Effector memory CD8-positive, alpha-beta T cell (primary cell): ENCODE measurements at regions not wholly inside any gene's neighbourhood (a gene's known extent, or its start where the extent isn't known, plus 50 kb on each side); places are given as distances from the start of the nearest gene placed in this dataset.

ENCODE experiments used
- ATAC-seq: fragments of 150-1000 bp; cut with Tn5 transposase; replicated peaks from 2 replicates; pipeline ENCODE4 v1.10.0; 2021; ENCODE audit warnings: mild to moderate bottlenecking, moderate library complexity
- DNase-seq, 3 experiments: peaks; one replicate each; pipeline ENCODE4 v3.0.0; 2021
- H3K27ac Mint-ChIP-seq, 2 donors: one replicate each; pipeline ENCODE4 v1.8.0; 2022; ENCODE audit warnings: mild to moderate bottlenecking in 2 of 2, mixed read lengths in 2 of 2, moderate library complexity in 2 of 2
- H3K27me3 Mint-ChIP-seq, 2 donors: one replicate each; pipeline ENCODE4 v1.8.0; 2022; ENCODE audit warnings: mixed read lengths in 2 of 2
- H3K36me3 Mint-ChIP-seq: one replicate; pipeline ENCODE4 v1.8.0; 2022; ENCODE audit warnings: mild to moderate bottlenecking, moderate library complexity, mixed read lengths; ENCODE audit not compliant: insufficient read depth
- H3K4me1 Mint-ChIP-seq, 2 donors: one replicate each; pipeline ENCODE4 v1.8.0; 2022; ENCODE audit warnings: low read depth in 2 of 2, mixed read lengths in 2 of 2
- H3K4me3 Mint-ChIP-seq, 2 donors: one replicate each; pipeline ENCODE4 v1.8.0; 2022; ENCODE audit warnings: mild to moderate bottlenecking in 2 of 2, mixed read lengths in 2 of 2, moderate library complexity in 2 of 2
- H3K9me3 Mint-ChIP-seq, 2 donors: one replicate each; pipeline ENCODE4 v1.8.0; 2022; ENCODE audit warnings: mixed read lengths in 2 of 2

GRCh38 chr3:184460276-184460675 lies 80.4 kb downstream of the CHRD start:
- no peak for ATAC-seq
- H3K9me3 Mint-ChIP-seq = no peaks in the 10 kb centered on the region
- no peaks in the 10 kb centered on the region for H3K36me3 Mint-ChIP-seq
- no peak overlapping the region for H3K27ac Mint-ChIP-seq
- DNase-seq = no peak
- peaks cover 20 to 74% of the 10 kb centered on the region in 2 donors for H3K27me3 Mint-ChIP-seq
- H3K4me1 Mint-ChIP-seq = no peaks in the 10 kb centered on the region
- no peak overlapping the region for H3K4me3 Mint-ChIP-seq

DNA sequence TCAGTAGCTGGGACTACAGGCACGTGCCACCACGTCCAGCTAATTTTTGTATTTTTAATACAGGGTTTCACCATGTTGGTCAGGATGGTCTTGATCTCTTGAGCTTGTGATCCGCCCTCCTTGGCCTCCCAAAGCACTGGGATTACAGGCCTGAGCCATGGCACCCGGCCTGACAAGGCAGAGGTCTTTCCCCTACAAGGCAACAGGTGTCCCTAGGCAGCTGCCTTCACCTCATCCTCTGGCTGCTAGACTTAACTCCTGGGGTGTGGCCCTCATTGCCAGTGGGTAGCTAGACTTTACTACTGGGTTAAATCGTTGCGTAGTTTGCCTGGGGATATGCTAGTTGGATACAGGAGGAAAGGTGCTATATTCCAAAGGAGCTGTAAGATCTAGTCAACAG lies 81.4 kb downstream of the CHRD start:
- Mint-ChIP-seq H3K36me3 (no peaks in the 10 kb centered on the region), H3K27me3 (peaks cover 28 to 76% of the 10 kb centered on the region in 2 donors), H3K27ac (no peak overlapping the region), H3K4me1 (no peaks in the 10 kb centered on the region), H3K9me3 (no peaks in the 10 kb centered on the region), H3K4me3 (no peak overlapping the region)
- no peak for DNase-seq
- ATAC-seq = no peak

- H3K4me3 Mint-ChIP-seq = no peak overlapping the region
- ATAC-seq (no peak), DNase-seq (no peak)
- no peaks in the 10 kb centered on the region for H3K4me1 Mint-ChIP-seq
- peaks cover 41 to 78% of the 10 kb centered on the region in 2 donors for H3K27me3 Mint-ChIP-seq
- H3K27ac Mint-ChIP-seq = no peak overlapping the region
- H3K36me3 Mint-ChIP-seq = no peaks in the 10 kb centered on the region
- no peaks in the 10 kb centered on the region for H3K9me3 Mint-ChIP-seq
Measured at GRCh38 chr3:184465883-184466412, 86.1 kb downstream of the CHRD start.

GRCh38 chr3:184466413-184466960 lies 86.6 kb downstream of the CHRD start:
- H3K4me1 Mint-ChIP-seq = no peaks in the 10 kb centered on the region
- no peak overlapping the region for H3K4me3 Mint-ChIP-seq
- no peak for DNase-seq
- no peaks in the 10 kb centered on the region for H3K36me3 Mint-ChIP-seq
- no peaks in the 10 kb centered on the region for H3K9me3 Mint-ChIP-seq
- peaks cover 45 to 73% of the 10 kb centered on the region in 2 donors for H3K27me3 Mint-ChIP-seq
- no peak for ATAC-seq
- H3K27ac Mint-ChIP-seq = no peak overlapping the region

DNA sequence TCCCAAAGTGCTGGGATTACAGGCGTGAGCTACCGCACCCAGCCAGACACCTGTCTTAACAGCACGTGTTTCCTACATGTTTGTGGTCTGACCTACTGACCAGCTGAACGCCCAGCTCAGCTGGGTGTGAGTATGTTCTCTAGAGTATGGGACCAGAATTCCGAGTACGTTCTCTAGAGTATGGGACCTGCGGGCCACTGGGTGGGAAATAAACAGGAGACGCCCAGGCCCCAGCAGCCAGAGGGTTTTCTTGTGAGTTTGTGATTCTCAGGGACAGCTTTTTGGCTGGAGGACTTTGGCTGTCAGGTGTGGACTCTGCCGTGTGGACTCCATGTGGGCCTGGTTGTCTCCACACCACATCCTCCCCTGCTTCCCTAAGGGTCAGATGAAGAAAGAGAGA lies 87.3 kb downstream of the CHRD start:
- no peak overlapping the region for H3K4me3 Mint-ChIP-seq
- no peak for ATAC-seq
- no peak overlapping the region for H3K27ac Mint-ChIP-seq
- no peaks in the 10 kb centered on the region for H3K9me3 Mint-ChIP-seq
- H3K27me3 Mint-ChIP-seq = peaks cover 45 to 66% of the 10 kb centered on the region in 2 donors
- no peak for DNase-seq
- H3K36me3 Mint-ChIP-seq = no peaks in the 10 kb centered on the region
- H3K4me1 Mint-ChIP-seq = no peaks in the 10 kb centered on the region

- Mint-ChIP-seq H3K27ac (no peak overlapping the region), H3K4me1 (no peaks in the 10 kb centered on the region), H3K9me3 (no peaks in the 10 kb centered on the region), H3K4me3 (no peak overlapping the region), H3K27me3 (peaks cover 60 to 83% of the 10 kb centered on the region in 2 donors), H3K36me3 (peaks cover 2% of the 10 kb centered on the region)
- ATAC-seq (no peak), DNase-seq (no peak)
Measured at GRCh38 chr3:184470551-184470950, 90.7 kb downstream of the CHRD start.

DNA sequence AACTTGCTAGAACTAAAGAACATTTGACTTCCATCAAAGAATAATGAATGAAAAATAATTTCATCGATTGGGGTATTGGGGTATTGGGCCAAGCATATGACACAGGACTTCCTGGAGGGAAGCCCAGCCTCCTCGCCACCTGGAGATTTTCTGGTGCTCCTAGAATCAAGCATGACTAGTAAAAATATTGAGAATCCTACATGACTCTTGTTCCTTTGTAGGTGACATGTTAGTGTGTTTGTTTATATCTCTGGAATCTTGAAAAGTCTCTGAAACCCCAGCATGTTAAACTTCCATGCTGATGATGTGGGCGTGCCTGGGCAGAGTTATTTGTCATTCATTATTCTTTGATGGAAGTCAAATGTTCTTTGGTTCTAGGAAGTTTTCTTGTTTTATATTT lies 90.1 kb upstream of the EPHB3 start:
- H3K27me3 Mint-ChIP-seq = peaks cover 60 to 75% of the 10 kb centered on the region in 2 donors
- no peak for ATAC-seq
- H3K9me3 Mint-ChIP-seq = no peaks in the 10 kb centered on the region
- DNase-seq = no peak
- H3K36me3 Mint-ChIP-seq = peaks cover 2% of the 10 kb centered on the region
- H3K27ac Mint-ChIP-seq = no peak overlapping the region
- no peak overlapping the region for H3K4me3 Mint-ChIP-seq
- H3K4me1 Mint-ChIP-seq = no peaks in the 10 kb centered on the region

DNA sequence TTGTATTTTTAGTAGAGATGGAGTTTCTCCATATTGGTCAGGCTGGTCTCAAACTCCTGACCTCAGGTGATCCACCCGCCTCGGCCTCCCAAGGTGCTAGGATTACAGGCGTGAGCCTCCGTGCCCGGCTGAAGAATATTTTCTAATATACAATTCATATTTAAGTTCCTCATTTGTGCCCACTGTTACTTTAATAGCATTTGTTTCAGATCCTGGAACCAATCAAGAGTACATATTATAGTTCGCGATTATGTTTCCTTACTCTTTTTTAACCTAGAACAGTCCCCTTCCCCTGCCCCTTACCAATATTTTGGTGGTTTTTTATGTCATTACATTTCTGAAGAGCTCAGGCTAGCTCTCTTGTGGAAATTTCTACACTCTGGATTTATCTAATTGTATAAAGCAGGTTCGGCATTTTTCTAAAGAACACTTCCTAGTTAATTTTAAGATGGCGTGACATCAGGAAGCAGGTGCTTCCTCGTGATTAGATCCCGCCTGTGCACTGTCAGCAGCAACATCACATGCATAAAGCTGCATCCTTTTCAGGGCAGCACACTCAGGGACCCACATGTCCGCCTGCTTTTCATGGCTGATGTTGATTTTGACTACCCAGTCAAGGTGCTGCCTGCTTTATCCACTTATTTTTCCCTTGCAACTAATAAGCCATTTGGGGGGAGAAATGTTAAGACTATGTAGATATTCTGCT lies 88.7 kb upstream of the EPHB3 start:
- Mint-ChIP-seq H3K4me3 (no peak overlapping the region), H3K4me1 (no peaks in the 10 kb centered on the region), H3K27ac (no peak overlapping the region), H3K27me3 (peaks cover 60 to 63% of the 10 kb centered on the region in 2 donors), H3K36me3 (peaks cover 2% of the 10 kb centered on the region), H3K9me3 (no peaks in the 10 kb centered on the region)
- no peak for DNase-seq
- ATAC-seq = peak; percentile 37

DNA sequence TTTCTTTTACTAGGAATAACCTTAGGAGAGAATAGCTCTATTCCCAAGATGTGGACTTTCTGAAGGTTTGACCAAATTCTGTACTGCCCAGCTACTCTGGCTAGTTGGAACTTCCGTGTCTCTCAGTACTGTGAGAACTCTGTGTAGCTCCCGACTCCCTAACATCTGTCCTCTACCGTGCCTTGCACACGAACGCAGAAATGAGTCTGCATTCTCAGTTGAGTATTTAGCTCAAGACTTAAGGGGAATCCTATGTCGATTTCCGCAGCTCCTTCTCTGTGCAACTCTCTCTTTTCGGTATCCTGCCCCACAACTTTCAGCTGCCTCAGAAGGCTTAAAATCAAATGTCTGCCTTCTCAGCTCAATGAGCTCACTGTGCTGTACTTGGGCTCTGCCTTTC lies 86.7 kb upstream of the EPHB3 start:
- Mint-ChIP-seq H3K27me3 (peaks cover 50 to 64% of the 10 kb centered on the region in 2 donors), H3K4me1 (no peaks in the 10 kb centered on the region), H3K9me3 (no peaks in the 10 kb centered on the region), H3K36me3 (peaks cover 2% of the 10 kb centered on the region), H3K27ac (no peak overlapping the region), H3K4me3 (no peak overlapping the region)
- no peak for ATAC-seq
- DNase-seq = no peak

- no peak overlapping the region for H3K27ac Mint-ChIP-seq
- no peak for DNase-seq
Measured at GRCh38 chr3:184477940-184478339, 83.6 kb upstream of the EPHB3 start.

GRCh38 chr3:184479426-184480126 lies 82.0 kb upstream of the EPHB3 start:
- DNase-seq (no peak), ATAC-seq (no peak)
- H3K4me3 Mint-ChIP-seq = no peak overlapping the region
- H3K4me1 Mint-ChIP-seq = no peaks in the 10 kb centered on the region
- H3K27ac Mint-ChIP-seq = no peak overlapping the region
- H3K9me3 Mint-ChIP-seq = no peaks in the 10 kb centered on the region
- H3K27me3 Mint-ChIP-seq = peaks cover 50 to 63% of the 10 kb centered on the region in 2 donors
- H3K36me3 Mint-ChIP-seq = peaks cover 2% of the 10 kb centered on the region

More at GRCh38 chr3:184477940-184478339, 83.6 kb upstream of the EPHB3 start:
- H3K9me3 Mint-ChIP-seq = no peaks in the 10 kb centered on the region
- no peak overlapping the region for H3K4me3 Mint-ChIP-seq
- peaks cover 65 to 79% of the 10 kb centered on the region in 2 donors for H3K27me3 Mint-ChIP-seq
- peaks cover 2% of the 10 kb centered on the region for H3K36me3 Mint-ChIP-seq
- H3K4me1 Mint-ChIP-seq = no peaks in the 10 kb centered on the region
- no peak for ATAC-seq

DNA sequence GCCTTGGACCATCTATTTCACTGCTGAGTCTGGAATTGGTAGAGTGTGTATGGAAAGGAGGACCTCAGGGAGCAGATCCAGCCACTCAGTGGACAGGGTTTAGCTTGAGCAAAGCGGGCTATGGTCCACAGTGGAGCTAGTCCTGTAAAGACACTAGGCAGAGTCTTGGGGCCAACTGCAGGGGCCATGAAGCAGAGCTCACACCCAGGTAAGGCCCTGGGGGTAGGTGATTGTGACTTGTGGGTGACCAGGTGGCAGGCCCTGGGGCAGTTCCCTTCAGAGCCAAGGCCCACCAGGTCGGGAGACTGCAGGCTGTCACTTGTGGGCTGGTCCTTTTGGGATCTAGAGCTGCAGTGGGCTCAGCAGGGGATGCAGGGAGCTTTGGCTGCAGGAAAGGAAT lies 80.8 kb upstream of the EPHB3 start:
- Mint-ChIP-seq H3K4me1 (no peaks in the 10 kb centered on the region), H3K36me3 (no peaks in the 10 kb centered on the region), H3K27me3 (peaks cover 41 to 50% of the 10 kb centered on the region in 2 donors), H3K4me3 (no peak overlapping the region), H3K9me3 (no peaks in the 10 kb centered on the region), H3K27ac (no peak overlapping the region)
- DNase-seq (no peak), ATAC-seq (no peak)

DNA sequence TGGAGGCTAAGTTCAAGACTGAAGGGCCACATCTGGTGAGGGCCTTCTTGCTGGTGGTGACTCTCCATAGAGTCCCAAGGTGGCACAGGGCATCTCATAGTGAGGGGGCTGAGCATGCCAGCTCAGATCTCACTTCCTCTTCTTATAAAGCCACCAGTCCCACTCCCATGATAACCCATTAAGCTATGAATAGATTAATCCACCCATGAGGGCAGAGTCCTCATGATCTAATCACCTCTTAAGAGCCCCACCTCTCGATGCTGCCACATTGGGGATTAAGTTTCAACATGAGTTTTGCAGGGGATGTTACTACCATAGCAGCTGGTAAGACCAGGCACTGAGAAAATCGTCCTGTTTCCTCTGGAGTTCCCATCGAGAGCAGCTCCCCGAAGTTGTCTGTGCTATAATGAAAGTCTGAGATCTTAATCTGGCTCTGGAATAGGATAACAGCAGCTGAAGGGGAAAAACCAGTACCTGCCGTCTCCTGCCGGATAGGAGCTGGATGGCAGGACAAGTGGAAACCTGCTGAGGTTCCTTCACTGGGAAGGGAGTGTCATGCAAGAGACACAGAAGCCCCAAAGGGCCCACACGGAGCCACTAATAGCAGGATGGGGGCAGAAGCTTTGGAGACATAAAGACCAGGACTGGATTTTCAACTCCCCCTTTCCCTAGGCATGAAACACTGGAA lies 79.5 kb upstream of the EPHB3 start:
- no peak overlapping the region for H3K27ac Mint-ChIP-seq
- no peaks in the 10 kb centered on the region for H3K36me3 Mint-ChIP-seq
- DNase-seq (no peak), ATAC-seq (no peak)
- no peaks in the 10 kb centered on the region for H3K9me3 Mint-ChIP-seq
- H3K27me3 Mint-ChIP-seq = peaks cover 44 to 49% of the 10 kb centered on the region in 2 donors
- H3K4me3 Mint-ChIP-seq = no peak overlapping the region
- H3K4me1 Mint-ChIP-seq = no peaks in the 10 kb centered on the region
